Body of pancreas (tissue), 4 donors: ENCODE measurements at regions not wholly inside any gene's neighbourhood (a gene's known extent, or its start where the extent isn't known, plus 50 kb on each side); places are given as distances from the start of the nearest gene placed in this dataset.

Source experiments
- CTCF ChIP-seq, 7 experiments: fragments of 450-650 bp in 4 of 7; fragments of 200-600 bp in 3 of 7; sonication (generic) in 3 of 7; IDR thresholded peaks; one replicate each; pipeline ENCODE4 v1.5.1; 2016 to 2019; ENCODE audit warnings: antibody characterized with exemption in 7 of 7
- POLR2A ChIP-seq, 3 donors: fragments of 450-650 bp; IDR thresholded peaks; one replicate each; pipeline ENCODE4 v1.6.1; 2016; ENCODE audit warnings: antibody characterized with exemption in 3 of 3, mild to moderate bottlenecking in 2 of 3

GRCh38 chr2:41832218-41832617 lies 215.6 kb upstream of the PKDCC start:
- TF ChIP-seq CTCF (IDR thresholded peaks at IDR 0.05) (no peak), POLR2A (IDR thresholded peaks at IDR 0.05) (no peak)
